ACHN (cell line): ENCODE measurements at regions not wholly inside any gene's neighbourhood (a gene's known extent, or its start where the extent isn't known, plus 50 kb on each side); places are given as distances from the start of the nearest gene placed in this dataset.

Experiments used
- DNase-seq: peaks from one replicate; pipeline ENCODE4 v3.0.0-alpha.2; 2015
- in situ Hi-C: cut with HindIII; loops from 2 replicates; pipeline ENCODE4 v1.10.0; 2017; ENCODE audit warnings: low sequenced_read_pairs, low pct_ligation_motif_present, low pct_unique_long_range_greater_than_20kb

DNA sequence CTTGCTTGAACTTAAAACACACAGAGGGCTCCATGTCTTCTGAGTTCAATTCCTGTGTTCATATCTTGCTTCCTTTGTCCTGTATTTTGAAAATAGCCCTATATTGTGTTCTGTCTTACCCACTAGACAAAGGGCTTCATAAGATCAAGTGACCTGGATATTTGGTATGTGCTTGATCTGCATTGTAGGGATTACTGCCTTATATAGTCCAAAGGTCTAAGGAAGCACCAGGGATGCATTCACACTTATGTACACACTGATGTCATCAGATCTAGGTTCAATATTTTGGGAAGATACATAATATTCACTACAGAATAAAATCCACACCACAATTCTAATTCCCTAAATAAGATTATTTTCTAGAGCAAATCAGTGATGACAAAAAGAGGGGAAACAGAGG lies 278.0 kb upstream of the KYNU start:
- DNase-seq = no peak

DNA sequence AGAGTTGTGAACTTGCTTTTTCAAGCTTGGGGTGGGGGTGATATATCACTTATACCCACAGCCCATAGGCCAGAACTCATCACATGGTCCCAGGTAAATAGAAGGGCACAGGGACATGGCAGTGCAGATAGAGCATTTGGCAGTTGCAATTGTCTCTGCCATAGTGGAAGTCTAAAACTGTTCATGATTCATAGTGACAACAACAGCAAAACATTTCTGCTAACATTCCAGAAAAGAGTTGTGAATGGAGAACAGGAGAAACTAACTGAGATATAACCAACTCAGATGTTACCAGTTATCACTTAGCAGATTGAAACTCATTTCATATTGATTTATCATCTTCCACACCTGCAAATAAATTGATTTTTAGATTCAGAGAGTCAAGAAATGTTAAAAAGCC lies 278.6 kb upstream of the KYNU start:
- no peak for DNase-seq
- in situ Hi-C loops = no loop called here

More for the DNA sequence above, 278.0 kb upstream of the KYNU start:
- in situ Hi-C loops = no loop called here

DNA sequence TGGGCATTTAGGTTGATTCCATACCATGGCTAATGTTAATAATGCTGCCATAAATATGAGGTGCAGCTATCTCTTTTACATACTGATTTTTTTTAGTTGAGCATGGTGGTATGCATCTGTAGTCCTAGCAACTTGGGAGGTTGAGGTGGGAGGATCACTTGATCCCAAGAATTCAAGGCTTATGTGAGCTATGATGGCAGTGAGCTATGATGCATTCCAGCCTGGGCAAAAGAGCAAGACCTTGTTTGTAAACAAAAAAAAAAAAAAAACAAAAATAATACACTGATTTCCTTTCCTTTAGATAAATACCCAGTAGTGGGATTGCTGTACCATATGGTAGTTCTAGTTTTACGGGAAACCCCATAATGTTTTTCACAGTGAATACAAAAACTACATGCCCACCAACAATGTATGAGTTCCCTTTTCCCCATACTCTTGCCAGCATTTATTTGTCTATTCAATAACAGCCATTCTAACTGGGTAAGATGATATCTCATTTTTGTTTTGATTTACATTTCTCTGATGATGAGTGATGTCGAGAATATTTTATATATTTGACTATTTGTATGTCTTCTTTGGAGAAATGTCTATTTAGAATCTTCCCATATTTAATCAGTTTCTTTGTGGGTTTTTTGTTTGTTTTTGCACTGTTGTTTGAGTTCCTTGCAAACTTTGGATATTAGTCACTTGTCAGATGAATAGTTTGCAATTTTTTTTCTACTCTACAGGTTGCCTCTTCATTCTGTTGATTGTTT lies 281.0 kb upstream of the KYNU start:
- in situ Hi-C loops = no loop called here
- DNase-seq = no peak

DNA sequence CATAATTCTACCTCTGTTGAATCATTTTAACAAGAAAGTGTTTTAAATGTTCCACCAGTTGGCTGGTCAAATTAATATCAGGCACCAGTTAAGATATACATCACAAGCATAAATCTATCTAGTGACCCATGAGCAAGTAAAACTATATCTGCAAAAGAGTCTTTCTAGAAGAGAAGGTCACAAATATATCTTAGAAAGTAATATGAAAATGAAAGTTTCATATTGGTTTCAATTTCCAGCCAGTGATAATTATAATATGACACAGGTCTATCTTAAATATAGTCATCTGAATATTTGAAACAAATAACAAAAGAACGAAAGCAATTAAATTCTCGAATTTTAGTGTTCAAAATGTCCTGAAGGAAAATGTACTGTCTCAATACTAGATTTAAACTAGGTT lies 282.5 kb upstream of the KYNU start:
- in situ Hi-C loops = no loop called here
- DNase-seq = no peak

DNA sequence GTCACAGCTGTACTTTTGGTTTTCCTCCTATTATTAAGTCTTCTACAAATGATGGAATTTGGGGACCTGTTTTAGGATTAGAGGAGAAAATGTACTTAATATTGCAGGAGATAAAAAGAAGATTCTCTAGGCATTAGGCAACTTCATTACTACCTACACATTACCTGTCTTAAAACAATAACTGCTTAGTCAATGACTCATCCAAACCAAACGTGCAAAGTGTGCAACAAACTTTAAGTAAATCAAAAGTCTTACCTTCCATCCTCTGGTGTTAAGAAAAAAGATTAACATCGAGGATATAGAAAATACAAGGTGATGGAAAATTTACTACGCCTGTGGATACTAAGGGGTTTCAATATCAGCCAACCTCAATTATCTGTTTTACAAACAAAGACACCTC lies 285.3 kb upstream of the KYNU start:
- in situ Hi-C loops = no loop called here
- no peak for DNase-seq

DNA sequence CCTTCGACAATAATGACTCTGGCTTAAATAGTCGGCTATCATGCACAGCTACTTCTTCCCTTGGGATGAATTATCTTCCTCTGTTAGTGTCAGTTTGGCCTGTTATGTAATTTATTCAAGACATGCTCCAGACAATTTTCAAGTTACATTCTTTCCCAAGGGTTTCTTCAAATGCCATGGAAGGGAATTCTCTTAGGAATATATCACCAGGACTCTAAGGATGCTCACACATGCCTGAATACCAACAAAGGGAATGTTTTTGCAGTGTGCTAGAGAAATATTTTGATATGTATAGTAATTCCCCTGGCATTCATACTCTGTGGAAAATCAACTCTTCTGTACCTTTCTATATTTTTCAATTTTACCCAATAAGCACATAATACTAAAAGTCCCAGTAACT lies 286.0 kb upstream of the KYNU start:
- no peak for DNase-seq
- in situ Hi-C loops = no loop called here

DNA sequence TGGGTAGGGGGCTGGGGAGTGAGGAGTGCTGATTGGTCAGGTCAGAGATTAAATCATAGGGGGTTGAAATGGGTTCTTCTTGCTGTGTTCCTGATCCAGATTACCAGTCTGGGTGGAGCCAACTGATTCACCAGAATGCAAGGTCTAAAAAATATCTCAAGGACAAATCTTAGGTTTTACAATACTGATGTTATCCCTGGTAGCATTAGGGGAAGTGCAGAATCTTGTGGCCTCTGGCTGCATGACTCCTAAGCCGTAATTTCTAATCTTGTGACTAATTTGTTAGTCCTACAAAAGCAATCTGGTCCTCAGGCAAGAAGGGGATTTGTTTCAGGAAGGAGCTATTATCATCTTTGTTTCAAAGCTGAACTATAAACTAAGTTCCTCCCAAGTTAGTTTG lies 289.2 kb upstream of the KYNU start:
- in situ Hi-C loops = no loop called here
- no peak for DNase-seq

DNA sequence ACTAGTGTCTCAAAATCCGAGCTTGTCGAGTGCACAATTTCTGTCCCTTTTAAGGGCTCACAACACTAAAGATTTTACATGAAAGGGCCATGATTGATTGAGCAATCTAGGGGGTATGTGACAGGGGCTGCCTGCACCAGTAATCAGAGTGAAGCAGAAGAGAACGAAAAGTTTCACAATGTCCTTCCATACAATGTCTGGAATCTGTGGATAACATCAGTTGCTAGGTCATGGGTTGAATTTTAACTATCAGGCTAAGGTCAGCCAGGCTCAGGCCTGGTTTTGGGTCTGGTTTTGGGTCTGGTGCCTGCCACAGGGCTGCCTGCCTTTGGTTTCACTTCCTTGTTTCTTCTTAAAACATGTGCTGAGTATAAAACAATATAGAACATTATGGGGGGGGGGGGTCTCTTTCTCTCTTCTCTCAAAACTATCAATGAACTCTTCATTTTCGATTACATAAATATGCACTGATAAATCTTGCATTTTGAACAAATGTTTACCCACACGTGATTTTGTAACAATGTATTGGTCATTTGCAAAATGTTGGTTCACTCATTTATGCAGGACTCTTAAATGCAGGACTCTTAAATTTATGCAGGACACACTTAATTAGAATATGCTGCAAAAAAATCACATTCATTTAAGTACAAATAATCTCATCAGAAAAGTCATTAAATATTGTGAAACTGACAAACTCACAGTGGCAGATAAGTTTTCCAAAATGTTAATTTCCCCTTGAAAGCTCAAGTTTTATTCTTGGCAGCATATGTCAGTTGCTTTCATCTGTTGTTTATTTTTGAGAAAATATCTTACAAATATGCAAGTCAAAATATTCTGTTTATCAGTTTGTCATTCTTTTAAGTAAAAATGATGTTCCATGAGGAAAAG lies 290.5 kb upstream of the KYNU start:
- DNase-seq = no peak
- in situ Hi-C loops = no loop called here

DNA sequence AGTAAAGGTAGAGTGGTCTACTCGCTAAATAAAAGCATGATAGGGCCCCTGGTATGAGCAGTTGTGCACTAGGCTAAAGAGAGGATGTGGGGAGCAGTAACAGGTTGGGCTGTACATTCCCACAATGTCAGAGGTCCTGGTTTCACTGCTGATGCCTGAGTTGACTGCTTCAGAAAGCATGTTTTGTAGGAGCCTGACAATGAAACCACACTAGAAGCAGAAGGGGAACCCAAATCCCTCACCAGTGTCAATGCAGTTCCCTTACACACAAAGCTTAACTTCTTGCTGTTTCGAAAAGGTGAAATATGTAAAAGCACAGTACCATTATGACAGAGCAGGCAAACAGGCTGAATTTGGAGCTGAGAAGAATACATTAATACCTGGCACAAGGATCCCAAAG lies 291.7 kb upstream of the KYNU start:
- in situ Hi-C loops = no loop called here
- DNase-seq = no peak

DNA sequence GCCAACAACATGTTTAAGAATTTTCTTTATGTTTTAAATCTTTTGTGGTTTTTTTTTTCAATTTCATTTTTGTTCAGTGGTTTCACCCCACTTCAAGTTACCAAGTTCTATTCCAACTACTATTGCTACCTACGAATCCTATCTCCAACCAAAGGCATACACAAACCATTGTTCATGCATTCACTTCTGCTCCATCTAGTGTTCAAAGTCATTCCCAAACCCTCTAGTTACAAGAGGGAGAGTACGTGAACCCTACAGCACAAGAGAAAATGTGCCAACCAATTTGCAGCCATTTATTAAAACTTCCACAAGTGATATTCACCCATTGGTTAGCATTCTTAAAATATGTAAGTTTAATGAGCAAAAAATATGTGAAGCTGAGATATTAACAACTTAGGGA lies 295.1 kb upstream of the KYNU start:
- DNase-seq = no peak
- in situ Hi-C loops = no loop called here

DNA sequence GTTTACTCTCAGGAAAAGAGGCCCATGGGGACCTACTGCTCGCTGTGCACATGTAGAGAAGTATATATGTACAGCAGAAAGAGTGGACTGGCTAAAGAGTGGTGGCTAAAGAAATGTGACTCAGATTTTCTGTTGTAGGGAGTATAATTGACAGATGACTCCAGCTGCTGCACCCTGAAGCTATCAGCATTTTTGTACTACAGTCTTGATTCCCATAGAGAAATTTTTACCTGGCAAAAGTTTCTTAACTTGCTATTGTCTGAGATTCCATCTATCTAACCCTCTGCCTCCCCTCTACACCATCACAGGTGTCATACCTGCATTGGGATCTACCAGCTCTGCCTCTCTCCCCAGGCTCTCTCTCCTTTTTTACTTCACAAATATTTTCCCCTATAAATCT lies 296.0 kb upstream of the KYNU start:
- DNase-seq = no peak
- in situ Hi-C loops = no loop called here

DNA sequence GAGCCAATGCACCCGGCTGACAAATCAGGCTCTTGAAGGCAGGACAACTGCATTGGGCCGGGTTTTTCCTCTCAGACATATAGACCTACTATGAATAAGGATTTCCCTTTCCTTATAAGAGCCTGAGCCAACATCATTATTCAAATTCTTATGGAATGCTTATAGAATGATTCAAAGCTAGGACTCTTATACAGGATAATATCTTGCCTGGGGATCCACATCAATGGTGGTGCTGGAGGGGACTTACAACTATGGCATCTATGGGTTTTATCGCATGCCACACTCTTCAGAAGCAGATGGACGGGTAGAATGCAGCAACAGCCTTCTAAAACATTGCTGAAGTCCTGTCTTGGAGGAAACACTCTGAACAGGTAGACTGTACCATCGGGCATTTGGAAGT lies 296.8 kb upstream of the KYNU start:
- in situ Hi-C loops = no loop called here
- DNase-seq = no peak

DNA sequence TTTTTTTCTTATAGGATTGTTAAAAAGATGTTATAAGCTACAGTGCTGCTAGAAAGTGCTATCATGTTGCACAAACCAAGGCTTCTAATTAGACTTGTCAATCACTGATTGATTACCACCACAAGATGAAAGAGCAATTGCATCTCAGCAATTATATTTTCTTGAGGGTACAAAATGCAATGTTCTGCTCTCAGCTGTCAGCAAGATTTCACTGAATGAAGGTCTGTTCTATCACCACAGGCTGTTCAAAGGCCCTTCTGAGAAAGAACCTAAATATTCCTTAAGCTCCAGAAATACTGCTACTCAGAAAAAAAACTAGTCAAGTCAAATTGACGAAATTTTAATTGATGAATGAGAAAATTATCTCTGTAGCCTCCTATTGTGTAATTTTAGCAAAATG lies 301.9 kb upstream of the KYNU start:
- in situ Hi-C loops = no loop called here

DNA sequence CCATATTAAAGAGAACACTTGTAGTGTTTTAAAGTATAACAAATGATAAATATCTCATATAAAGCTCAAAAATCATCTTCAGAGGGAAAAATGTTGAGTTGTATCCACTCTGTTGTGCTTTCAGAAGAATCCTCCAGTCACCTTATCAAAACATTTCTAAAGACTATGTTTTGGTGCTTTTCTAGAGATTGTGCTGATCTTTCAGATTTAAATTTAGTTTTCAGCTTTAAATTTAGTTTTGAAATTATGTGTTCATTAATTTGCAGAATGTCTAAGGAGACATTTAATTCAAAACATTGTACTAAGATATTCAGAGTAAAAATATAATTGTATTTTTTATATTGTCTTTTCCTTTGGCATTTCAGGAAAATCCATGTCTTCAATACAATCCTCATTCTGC lies 303.1 kb upstream of the KYNU start:
- in situ Hi-C loops = no loop called here
- DNase-seq = no peak

More for the DNA sequence above, 301.9 kb upstream of the KYNU start:
- no peak for DNase-seq

DNA sequence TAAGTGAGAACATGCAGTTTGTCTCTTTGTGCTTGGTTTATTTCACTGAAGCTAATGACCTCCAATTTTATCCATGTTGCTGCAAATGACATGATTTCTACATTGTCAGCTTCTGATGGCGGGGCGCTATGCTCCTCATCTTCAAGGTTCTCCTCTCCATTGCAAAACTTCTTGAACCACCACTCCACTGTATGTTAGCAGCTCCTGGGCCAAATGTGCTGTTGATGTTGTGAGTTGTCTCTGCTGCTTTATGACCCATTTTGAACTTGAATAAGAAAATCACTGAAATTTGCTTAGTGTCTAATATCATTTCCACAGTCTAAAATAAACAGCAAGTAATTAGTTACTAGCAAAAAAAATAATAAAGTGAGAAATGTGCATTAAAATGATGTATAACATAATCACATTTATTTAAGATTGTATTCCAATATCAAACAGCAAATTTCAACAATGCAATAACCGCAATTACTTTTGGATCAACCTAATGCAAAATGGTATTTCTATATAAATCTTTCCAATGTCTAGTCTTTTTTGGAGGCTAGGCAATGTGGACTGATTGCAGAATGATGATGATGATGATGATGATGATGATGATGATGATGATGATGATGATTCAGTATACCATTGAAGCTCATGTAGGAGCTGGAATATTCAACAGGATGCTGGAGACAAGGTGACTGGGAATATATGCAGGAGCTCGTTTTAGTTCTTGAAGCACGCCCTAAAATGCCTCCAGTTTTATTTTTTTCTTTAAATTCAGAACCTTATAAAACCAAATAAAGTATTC lies 304.9 kb upstream of the KYNU start:
- in situ Hi-C loops = no loop called here
- DNase-seq = no peak

DNA sequence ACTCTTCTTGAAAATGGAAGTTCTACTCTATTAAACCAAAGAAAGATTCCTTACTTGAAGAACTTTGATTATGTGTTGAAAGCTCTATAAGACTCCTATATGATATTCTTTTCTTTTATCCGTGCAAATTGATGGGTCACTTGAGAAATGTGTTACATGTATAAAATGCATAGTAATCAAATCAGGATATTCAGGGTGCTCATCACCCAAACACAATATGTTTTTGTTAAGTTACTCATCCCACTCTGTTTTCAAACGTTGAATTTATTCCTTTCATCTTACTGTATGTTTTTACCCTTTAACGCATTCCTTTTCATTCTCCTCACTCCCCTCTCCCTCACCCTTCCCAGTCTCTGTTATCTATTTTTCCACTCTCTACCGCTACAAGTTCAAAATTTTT lies 305.5 kb upstream of the KYNU start:
- DNase-seq = no peak

DNA sequence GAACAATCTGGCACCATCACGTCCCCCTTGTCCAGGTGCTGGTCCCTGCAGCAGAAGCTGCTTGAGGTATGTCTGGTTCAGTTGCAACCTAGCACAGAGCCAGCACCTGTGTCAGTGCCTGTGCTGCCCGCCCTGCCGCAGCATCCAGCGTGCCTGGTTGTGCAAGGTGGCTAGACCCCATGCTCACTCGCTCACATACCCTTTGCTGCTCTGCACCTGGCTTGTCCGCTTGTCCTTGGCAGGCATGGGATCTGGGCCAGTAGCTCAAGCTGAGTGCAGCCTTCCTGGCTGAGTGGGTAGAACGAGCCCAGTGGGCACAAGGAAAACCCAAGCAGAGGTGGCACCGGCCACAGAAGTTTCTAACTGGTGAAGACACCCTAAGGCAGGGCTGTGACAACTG lies 314.6 kb upstream of the KYNU start:
- in situ Hi-C loops = no loop called here
- no peak for DNase-seq

More for the DNA sequence above, 305.5 kb upstream of the KYNU start:
- in situ Hi-C loops = no loop called here

DNA sequence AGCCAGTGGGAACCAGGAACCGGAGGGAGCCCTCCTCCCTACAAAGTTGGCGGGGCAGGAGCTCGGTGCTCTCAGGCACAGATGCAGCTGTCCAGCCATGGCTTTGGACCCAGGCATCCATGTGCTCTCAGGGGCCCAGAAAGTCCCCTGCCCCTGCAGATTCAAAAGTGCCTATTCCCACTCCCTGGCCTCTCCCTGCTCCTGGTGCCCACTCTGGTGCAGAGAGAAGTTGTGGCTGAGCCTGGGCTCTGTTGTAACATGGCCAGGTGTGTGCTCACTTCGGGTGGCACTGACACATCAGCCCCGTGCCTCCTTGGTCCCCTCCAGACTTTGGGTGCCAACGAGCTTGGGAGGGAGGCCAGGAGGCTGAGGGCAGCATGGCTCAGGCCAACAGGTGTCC lies 315.8 kb upstream of the KYNU start:
- in situ Hi-C loops = no loop called here
- DNase-seq = no peak

DNA sequence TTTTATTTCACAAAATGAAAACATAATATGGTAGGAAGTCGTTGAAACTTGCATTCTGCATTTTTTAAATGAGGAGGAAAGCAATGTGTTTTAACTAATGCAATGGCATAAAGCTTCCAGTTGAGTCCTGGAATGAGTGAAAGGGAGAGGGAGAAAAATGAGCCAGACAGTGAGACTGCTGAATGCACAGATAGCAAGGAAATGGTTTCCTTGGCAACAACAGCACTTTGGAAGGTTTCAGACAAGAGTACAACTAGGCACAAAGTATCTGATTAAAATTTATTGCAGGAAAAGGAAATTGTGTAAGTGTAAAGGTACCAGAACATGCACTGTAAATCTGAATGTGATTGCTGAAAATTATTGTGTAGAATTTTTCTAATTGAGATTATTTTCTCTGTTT lies 320.1 kb upstream of the KYNU start:
- no peak for DNase-seq
- in situ Hi-C loops = no loop called here
